GM23338 (cell line): ENCODE measurements at regions not wholly inside any gene's neighbourhood (a gene's known extent, or its start where the extent isn't known, plus 50 kb on each side); places are given as distances from the start of the nearest gene placed in this dataset.

Experiments
- ATAC-seq: fragments of 200-7000 bp; cut with Tn5 transposase; 3 replicates; pipeline ENCODE4 v1.9.1; 2020
- DNase-seq: peaks from one replicate; pipeline ENCODE4 v3.0.0-alpha.2; 2015; ENCODE audit warnings: low spot score
- H2AFZ ChIP-seq: fragments of 200-600 bp; sonication (generic); 2 replicates; pipeline ENCODE4 v1.8.0; 2016; ENCODE audit warnings: antibody characterized with exemption, mild to moderate bottlenecking, moderate library complexity
- H3F3A ChIP-seq: fragments of 200-600 bp; sonication (generic); replicated peaks from 2 replicates; pipeline ENCODE4 v1.8.0; 2017; ENCODE audit warnings: antibody characterized with exemption, mixed run types, low read depth
- H3K27ac ChIP-seq: fragments of 200-600 bp; sonication (generic); 2 replicates; pipeline ENCODE4 v1.6.1; 2016; ENCODE audit warnings: low read depth
- H3K27me3 ChIP-seq: fragments of 200-600 bp; sonication (generic); 2 replicates; pipeline ENCODE4 v1.8.0; 2016; ENCODE audit warnings: mild to moderate bottlenecking, mixed run types, moderate library complexity; ENCODE audit not compliant: insufficient read depth
- H3K36me3 ChIP-seq: fragments of 200-600 bp; sonication (generic); 2 replicates; pipeline ENCODE4 v1.8.0; 2016; ENCODE audit warnings: mild to moderate bottlenecking; ENCODE audit not compliant: insufficient read depth
- H3K4me1 ChIP-seq: fragments of 200-600 bp; sonication (generic); 2 replicates; pipeline ENCODE4 v1.8.0; 2016; ENCODE audit warnings: mild to moderate bottlenecking, moderate library complexity; ENCODE audit not compliant: insufficient read depth
- H3K4me2 ChIP-seq: fragments of 200-600 bp; sonication (generic); 2 replicates; pipeline ENCODE4 v1.7.1; 2017; ENCODE audit warnings: mixed run types
- H3K4me3 ChIP-seq: fragments of 200-600 bp; sonication (generic); 2 replicates; pipeline ENCODE4 v1.6.1; 2016; ENCODE audit warnings: mixed run types
- H3K79me2 ChIP-seq: fragments of 200-600 bp; sonication (generic); replicated peaks from 2 replicates; pipeline ENCODE4 v1.8.0; 2017; ENCODE audit warnings: mild to moderate bottlenecking; ENCODE audit not compliant: insufficient read depth
- H3K9me2 ChIP-seq: fragments of 200-600 bp; sonication (generic); 2 replicates; pipeline ENCODE4 v1.8.0; 2017; ENCODE audit not compliant: insufficient read depth
- H4K20me1 ChIP-seq: fragments of 200-600 bp; sonication (generic); replicated peaks from 2 replicates; pipeline ENCODE4 v1.8.0; 2017; ENCODE audit warnings: mild to moderate bottlenecking; ENCODE audit not compliant: insufficient read depth
- H3K27ac Mint-ChIP-seq: 2 replicates; pipeline ENCODE4 v1.8.0; 2020; ENCODE audit warnings: inconsistent platforms, mild to moderate bottlenecking, moderate library complexity, mixed read lengths
- H3K27me3 Mint-ChIP-seq: 3 replicates; pipeline ENCODE4 v1.8.0; 2022; ENCODE audit warnings: low read depth, mild to moderate bottlenecking, moderate library complexity, mixed read lengths, inconsistent platforms; ENCODE audit not compliant: insufficient read depth, poor library complexity
- H3K36me3 Mint-ChIP-seq: 3 replicates; pipeline ENCODE4 v1.8.0; 2021; ENCODE audit warnings: low read depth, mild to moderate bottlenecking, inconsistent platforms, moderate library complexity, mixed read lengths
- H3K4me1 Mint-ChIP-seq: 3 replicates; pipeline ENCODE4 v1.8.0; 2020; ENCODE audit warnings: mild to moderate bottlenecking, inconsistent platforms, mixed read lengths
- H3K4me3 Mint-ChIP-seq: 3 replicates; pipeline ENCODE4 v1.8.0; 2021; ENCODE audit warnings: moderate library complexity, mild to moderate bottlenecking, inconsistent platforms, mixed read lengths
- H3K9me3 Mint-ChIP-seq: 3 replicates; pipeline ENCODE4 v1.8.0; 2020; ENCODE audit warnings: moderate library complexity, mild to moderate bottlenecking, inconsistent platforms, mixed read lengths
- CREB1 ChIP-seq: fragments of 250-450 bp; sonication (Bioruptor Pico); IDR thresholded peaks from 2 replicates; pipeline ENCODE4 v1.5.0; 2020; ENCODE audit warnings: low read depth, mild to moderate bottlenecking, moderate library complexity
- EZH2 ChIP-seq: fragments of 200-600 bp; sonication (generic); IDR thresholded peaks from one replicate; pipeline ENCODE4 v1.8.0; 2017; ENCODE audit warnings: antibody characterized with exemption, mild to moderate bottlenecking, low read depth; ENCODE audit not compliant: unreplicated experiment
- EZH2phosphoT487 ChIP-seq: fragments of 200-600 bp; sonication (generic); IDR thresholded peaks from one replicate; pipeline ENCODE4 v1.8.1; 2018; ENCODE audit warnings: antibody characterized with exemption; ENCODE audit not compliant: unreplicated experiment
- JUNB ChIP-seq: IDR thresholded peaks from one replicate; pipeline ENCODE4 v1.6.1; 2016; ENCODE audit warnings: antibody characterized with exemption; ENCODE audit not compliant: unreplicated experiment
- NANOG ChIP-seq: IDR thresholded peaks from 2 replicates; pipeline ENCODE4 v1.6.1; 2016; ENCODE audit warnings: antibody characterized with exemption, borderline replicate concordance
- ZNF331 ChIP-seq: fragments of 250-450 bp; sonication (Bioruptor Pico); IDR thresholded peaks from 2 replicates; pipeline ENCODE4 v1.5.0; 2020; ENCODE audit warnings: low read depth, mild to moderate bottlenecking, moderate library complexity
- TF ChIP-seq, protein P1 (sequence below): fragments of 250-450 bp; sonication (Bioruptor Pico); IDR thresholded peaks from 2 replicates; pipeline ENCODE4 v1.5.0; 2020; ENCODE audit warnings: mild to moderate bottlenecking, moderate library complexity
- TF ChIP-seq, protein P2 (sequence below): IDR thresholded peaks from 2 replicates; pipeline ENCODE4 v1.6.1; 2016; ENCODE audit warnings: antibody characterized with exemption

DNA sequence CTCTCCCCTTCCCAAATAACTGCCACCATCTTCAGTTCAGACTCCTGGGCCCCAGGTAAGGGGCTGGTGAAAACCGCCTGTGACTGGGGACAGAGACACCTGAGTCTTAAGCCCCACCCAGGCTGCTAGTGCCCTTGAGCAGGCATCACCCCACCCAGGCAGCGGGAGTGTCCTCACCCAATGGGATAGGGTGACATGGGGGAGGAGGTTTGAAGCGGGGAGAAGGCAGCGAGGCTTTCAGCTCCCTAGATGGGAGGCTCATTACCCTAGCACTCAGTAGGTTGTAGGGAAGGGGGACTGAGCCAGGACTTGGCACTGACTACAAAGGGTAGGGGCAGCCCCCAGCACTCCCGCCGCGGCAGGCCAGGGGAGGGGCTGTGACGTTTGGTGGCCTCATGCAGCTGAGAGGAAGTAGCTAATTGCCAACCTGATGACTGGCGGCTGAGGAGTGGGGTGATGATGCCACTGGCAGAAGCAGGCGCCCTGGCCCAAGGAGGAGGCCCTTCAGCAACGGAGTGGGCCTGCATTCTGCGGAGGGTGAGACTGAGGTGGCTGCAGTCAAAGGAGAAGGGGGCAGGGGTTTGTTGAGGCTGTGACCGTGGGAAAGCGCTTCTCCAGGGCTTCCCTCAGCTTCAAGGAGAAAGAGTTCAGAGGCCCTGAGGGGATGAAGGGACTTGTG is 126.9 kb downstream of the MRPL14 start (continued):
- TF ChIP-seq, protein P1, sequence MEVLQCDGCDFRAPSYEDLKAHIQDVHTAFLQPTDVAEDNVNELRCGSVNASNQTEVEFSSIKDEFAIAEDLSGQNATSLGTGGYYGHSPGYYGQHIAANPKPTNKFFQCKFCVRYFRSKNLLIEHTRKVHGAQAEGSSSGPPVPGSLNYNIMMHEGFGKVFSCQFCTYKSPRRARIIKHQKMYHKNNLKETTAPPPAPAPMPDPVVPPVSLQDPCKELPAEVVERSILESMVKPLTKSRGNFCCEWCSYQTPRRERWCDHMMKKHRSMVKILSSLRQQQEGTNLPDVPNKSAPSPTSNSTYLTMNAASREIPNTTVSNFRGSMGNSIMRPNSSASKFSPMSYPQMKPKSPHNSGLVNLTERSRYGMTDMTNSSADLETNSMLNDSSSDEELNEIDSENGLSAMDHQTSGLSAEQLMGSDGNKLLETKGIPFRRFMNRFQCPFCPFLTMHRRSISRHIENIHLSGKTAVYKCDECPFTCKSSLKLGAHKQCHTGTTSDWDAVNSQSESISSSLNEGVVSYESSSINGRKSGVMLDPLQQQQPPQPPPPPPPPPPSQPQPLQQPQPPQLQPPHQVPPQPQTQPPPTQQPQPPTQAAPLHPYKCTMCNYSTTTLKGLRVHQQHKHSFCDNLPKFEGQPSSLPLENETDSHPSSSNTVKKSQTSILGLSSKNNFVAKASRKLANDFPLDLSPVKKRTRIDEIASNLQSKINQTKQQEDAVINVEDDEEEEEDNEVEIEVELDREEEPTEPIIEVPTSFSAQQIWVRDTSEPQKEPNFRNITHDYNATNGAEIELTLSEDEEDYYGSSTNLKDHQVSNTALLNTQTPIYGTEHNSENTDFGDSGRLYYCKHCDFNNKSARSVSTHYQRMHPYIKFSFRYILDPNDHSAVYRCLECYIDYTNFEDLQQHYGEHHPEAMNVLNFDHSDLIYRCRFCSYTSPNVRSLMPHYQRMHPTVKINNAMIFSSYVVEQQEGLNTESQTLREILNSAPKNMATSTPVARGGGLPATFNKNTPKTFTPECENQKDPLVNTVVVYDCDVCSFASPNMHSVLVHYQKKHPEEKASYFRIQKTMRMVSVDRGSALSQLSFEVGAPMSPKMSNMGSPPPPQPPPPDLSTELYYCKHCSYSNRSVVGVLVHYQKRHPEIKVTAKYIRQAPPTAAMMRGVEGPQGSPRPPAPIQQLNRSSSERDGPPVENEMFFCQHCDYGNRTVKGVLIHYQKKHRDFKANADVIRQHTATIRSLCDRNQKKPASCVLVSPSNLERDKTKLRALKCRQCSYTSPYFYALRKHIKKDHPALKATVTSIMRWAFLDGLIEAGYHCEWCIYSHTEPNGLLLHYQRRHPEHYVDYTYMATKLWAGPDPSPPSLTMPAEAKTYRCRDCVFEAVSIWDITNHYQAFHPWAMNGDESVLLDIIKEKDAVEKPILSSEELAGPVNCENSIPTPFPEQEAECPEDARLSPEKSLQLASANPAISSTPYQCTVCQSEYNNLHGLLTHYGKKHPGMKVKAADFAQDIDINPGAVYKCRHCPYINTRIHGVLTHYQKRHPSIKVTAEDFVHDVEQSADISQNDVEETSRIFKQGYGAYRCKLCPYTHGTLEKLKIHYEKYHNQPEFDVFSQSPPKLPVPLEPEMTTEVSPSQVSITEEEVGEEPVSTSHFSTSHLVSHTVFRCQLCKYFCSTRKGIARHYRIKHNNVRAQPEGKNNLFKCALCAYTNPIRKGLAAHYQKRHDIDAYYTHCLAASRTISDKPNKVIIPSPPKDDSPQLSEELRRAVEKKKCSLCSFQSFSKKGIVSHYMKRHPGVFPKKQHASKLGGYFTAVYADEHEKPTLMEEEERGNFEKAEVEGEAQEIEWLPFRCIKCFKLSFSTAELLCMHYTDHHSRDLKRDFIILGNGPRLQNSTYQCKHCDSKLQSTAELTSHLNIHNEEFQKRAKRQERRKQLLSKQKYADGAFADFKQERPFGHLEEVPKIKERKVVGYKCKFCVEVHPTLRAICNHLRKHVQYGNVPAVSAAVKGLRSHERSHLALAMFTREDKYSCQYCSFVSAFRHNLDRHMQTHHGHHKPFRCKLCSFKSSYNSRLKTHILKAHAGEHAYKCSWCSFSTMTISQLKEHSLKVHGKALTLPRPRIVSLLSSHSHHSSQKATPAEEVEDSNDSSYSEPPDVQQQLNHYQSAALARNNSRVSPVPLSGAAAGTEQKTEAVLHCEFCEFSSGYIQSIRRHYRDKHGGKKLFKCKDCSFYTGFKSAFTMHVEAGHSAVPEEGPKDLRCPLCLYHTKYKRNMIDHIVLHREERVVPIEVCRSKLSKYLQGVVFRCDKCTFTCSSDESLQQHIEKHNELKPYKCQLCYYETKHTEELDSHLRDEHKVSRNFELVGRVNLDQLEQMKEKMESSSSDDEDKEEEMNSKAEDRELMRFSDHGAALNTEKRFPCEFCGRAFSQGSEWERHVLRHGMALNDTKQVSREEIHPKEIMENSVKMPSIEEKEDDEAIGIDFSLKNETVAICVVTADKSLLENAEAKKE (CRISPR knock-in tag), result no peak
- TF ChIP-seq EZH2phosphoT487, result no peak

DNA sequence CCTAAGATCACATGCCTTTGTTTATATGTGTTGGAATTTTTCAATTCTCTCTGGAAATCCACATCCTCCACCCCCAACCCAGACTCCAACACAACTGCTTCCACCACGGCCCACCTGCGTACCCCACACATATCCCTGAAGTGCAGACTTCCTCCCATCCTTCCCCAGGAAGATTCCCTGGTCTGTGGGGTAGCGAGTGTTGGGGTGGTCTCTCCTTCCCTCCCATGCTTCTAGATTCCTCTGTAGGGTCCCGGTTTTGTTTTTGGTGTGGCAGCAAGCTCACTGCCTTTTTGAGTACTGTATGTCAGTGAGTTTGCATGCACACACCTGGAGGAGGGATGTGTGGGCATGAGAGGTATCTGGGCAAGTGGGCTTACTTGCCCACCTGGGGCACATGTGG is 127.6 kb downstream of the MRPL14 start:
- Mint-ChIP-seq H3K27ac (no peak overlapping the region), H3K36me3 (peaks cover 5% of the 10 kb centered on the region; the same call in 1 of the 3 replicates), H3K27me3 (peaks cover 28% of the 10 kb centered on the region), H3K4me3 (no peak overlapping the region), H3K4me1 (peaks cover 38% of the 10 kb centered on the region), H3K9me3 (peaks cover 6% of the 10 kb centered on the region)
- no peak overlapping the region for H2AFZ ChIP-seq
- peaks cover 15% of the 10 kb centered on the region for H3F3A ChIP-seq
- no peak for DNase-seq
- H3K9me2 ChIP-seq, result no peaks in the 10 kb centered on the region
- no peak overlapping the region for H3K27ac ChIP-seq
- peaks cover 35% of the 10 kb centered on the region for H3K4me1 ChIP-seq
- H4K20me1 ChIP-seq, result no peaks in the 10 kb centered on the region
- no peaks in the 10 kb centered on the region for H3K36me3 ChIP-seq
- H3K79me2 ChIP-seq, result no peaks in the 10 kb centered on the region
- peaks cover 21% of the 10 kb centered on the region for H3K27me3 ChIP-seq
- H3K4me3 ChIP-seq, result no peak overlapping the region
- no peak for ATAC-seq
- H3K4me2 ChIP-seq, result no peak overlapping the region; the same call in 1 of the 2 replicates
- TF ChIP-seq ZNF331 (CRISPR knock-in tag) (no peak), EZH2 (no peak), NANOG (no peak), CREB1 (CRISPR knock-in tag) (no peak), EZH2phosphoT487 (no peak), JUNB (no peak)
- TF ChIP-seq, protein P1 (CRISPR knock-in tag), result no peak
- TF ChIP-seq, protein P2, sequence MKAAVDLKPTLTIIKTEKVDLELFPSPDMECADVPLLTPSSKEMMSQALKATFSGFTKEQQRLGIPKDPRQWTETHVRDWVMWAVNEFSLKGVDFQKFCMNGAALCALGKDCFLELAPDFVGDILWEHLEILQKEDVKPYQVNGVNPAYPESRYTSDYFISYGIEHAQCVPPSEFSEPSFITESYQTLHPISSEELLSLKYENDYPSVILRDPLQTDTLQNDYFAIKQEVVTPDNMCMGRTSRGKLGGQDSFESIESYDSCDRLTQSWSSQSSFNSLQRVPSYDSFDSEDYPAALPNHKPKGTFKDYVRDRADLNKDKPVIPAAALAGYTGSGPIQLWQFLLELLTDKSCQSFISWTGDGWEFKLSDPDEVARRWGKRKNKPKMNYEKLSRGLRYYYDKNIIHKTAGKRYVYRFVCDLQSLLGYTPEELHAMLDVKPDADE, result no peak
